GM23338 (cell line): ENCODE measurements at regions not wholly inside any gene's neighbourhood (a gene's known extent, or its start where the extent isn't known, plus 50 kb on each side); places are given as distances from the start of the nearest gene placed in this dataset.

Experiments
- CREB1 ChIP-seq: fragments of 250-450 bp; sonication (Bioruptor Pico); IDR thresholded peaks from 2 replicates; pipeline ENCODE4 v1.5.0; 2020; ENCODE audit warnings: low read depth, mild to moderate bottlenecking, moderate library complexity
- POLR2AphosphoS5 ChIP-seq: IDR thresholded peaks from 2 replicates; pipeline ENCODE4 v1.6.1; 2016; ENCODE audit warnings: antibody characterized with exemption, low read depth
- TF ChIP-seq, protein P1 (sequence below), 2 experiments: fragments of 200-600 bp in 1 of 2; sonication (generic) in 1 of 2; conservative IDR thresholded peaks; 2 replicates each; pipeline versions ENCODE4 v1.5.1 to v1.6.1; 2016 to 2017; ENCODE audit warnings: antibody characterized with exemption in 2 of 2, low read depth in 2 of 2, mild to moderate bottlenecking in 2 of 2, moderate library complexity in 1 of 2

DNA sequence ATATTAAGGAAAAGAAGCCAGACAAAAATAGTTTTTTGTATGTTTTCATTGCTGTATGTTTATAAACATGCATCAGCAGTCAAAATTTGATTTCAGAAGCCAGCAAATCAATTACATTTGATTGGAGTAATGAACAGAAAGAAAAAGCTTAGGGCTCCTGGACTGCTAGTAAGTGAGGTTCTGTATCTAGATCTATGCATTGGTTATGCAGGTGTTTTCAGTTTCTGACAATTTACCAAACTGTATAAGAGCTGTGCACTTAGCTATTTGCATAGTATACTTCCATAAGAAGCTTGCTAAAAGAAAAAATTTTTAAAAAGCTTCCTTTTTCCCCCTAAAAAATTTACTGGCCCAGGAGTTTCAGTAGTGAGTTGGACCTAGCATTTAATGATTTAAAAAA is 881.6 kb downstream of the PCDH7 start:
- TF ChIP-seq POLR2AphosphoS5 (no peak), CREB1 (CRISPR knock-in tag) (no peak)
- TF ChIP-seq, protein P1, sequence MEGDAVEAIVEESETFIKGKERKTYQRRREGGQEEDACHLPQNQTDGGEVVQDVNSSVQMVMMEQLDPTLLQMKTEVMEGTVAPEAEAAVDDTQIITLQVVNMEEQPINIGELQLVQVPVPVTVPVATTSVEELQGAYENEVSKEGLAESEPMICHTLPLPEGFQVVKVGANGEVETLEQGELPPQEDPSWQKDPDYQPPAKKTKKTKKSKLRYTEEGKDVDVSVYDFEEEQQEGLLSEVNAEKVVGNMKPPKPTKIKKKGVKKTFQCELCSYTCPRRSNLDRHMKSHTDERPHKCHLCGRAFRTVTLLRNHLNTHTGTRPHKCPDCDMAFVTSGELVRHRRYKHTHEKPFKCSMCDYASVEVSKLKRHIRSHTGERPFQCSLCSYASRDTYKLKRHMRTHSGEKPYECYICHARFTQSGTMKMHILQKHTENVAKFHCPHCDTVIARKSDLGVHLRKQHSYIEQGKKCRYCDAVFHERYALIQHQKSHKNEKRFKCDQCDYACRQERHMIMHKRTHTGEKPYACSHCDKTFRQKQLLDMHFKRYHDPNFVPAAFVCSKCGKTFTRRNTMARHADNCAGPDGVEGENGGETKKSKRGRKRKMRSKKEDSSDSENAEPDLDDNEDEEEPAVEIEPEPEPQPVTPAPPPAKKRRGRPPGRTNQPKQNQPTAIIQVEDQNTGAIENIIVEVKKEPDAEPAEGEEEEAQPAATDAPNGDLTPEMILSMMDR (conservative IDR thresholded peaks at IDR 0.05; ENCODE audit: low read depth in 2 of 2) = no peak
